Activated CD8-positive, alpha-beta T cell treated with anti-CD3 and anti-CD28 coated beads for 36 hours (primary cell): ENCODE measurements at regions not wholly inside any gene's neighbourhood (a gene's known extent, or its start where the extent isn't known, plus 50 kb on each side); places are given as distances from the start of the nearest gene placed in this dataset.

Source experiments
- ATAC-seq: fragments of 200-7000 bp; cut with Tn5 transposase; one replicate; pipeline ENCODE4 v1.10.0; 2021; ENCODE audit warnings: mild to moderate bottlenecking, moderate library complexity
- CTCF ChIA-PET: fragments of 350-600 bp; sonication (Branson Sonifier 250); formaldehyde crosslinking; loops from one replicate; lab custom pipeline; 2021; ENCODE audit warnings: antibody characterized with exemption; lab: Charles Lee
- POLR2A ChIA-PET: fragments of 350-600 bp; sonication (Branson Sonifier 250); formaldehyde crosslinking; loops from one replicate; lab custom pipeline; 2021; ENCODE audit warnings: antibody characterized with exemption; lab: Charles Lee
- DNase-seq: peaks from one replicate; pipeline ENCODE4 v3.0.0-alpha.2; 2020
- H3K27ac Mint-ChIP-seq: one replicate; pipeline ENCODE4 v1.8.0; 2021; ENCODE audit warnings: mild to moderate bottlenecking, mixed read lengths
- H3K27me3 Mint-ChIP-seq: one replicate; pipeline ENCODE4 v1.8.0; 2021; ENCODE audit warnings: mixed read lengths
- H3K36me3 Mint-ChIP-seq: one replicate; pipeline ENCODE4 v1.8.0; 2021; ENCODE audit warnings: low read depth, mixed read lengths
- H3K4me1 Mint-ChIP-seq: one replicate; pipeline ENCODE4 v1.8.0; 2021; ENCODE audit warnings: low read depth, mixed read lengths
- H3K4me3 Mint-ChIP-seq: one replicate; pipeline ENCODE4 v1.8.0; 2021; ENCODE audit warnings: mild to moderate bottlenecking, moderate library complexity, mixed read lengths
- H3K9me3 Mint-ChIP-seq: one replicate; pipeline ENCODE4 v1.8.0; 2021; ENCODE audit warnings: mixed read lengths
- CTCF ChIP-seq: fragments of 200-600 bp; IDR thresholded peaks from one replicate; pipeline ENCODE4 v1.8.0; 2022; ENCODE audit warnings: antibody characterized with exemption, mild to moderate bottlenecking
- intact Hi-C: fragments of 100-400 bp; cut with micrococcal nuclease; formaldehyde crosslinking; loops from one replicate; pipeline ENCODE4 v1.10.0; 2022

- POLR2A ChIA-PET: no interaction called here
- no peak overlapping the region for H3K4me3 Mint-ChIP-seq
- no peak overlapping the region for H3K27ac Mint-ChIP-seq
Observed at GRCh38 chr22:47793304-47794101, 1031.1 kb downstream of the TBC1D22A start.

GRCh38 chr22:47789171-47789570 is 1026.7 kb downstream of the TBC1D22A start:
- peaks cover 3% of the 10 kb centered on the region for H3K9me3 Mint-ChIP-seq
- intact Hi-C loops: no loop called here
- DNase-seq (no peak), ATAC-seq (no peak)
- no peak overlapping the region for H3K27ac Mint-ChIP-seq
- CTCF ChIA-PET: interaction anchor here (1.2 kb wide), 1 partner anchor 49 kb away, joined by 3 read pairs; no protein-coding TSS in a partner anchor
- POLR2A ChIA-PET: no interaction called here
- H3K4me3 Mint-ChIP-seq: no peak overlapping the region
- TF ChIP-seq CTCF: no peak
- peaks cover 11% of the 10 kb centered on the region for H3K27me3 Mint-ChIP-seq
- H3K36me3 Mint-ChIP-seq: no peaks in the 10 kb centered on the region
- no peaks in the 10 kb centered on the region for H3K4me1 Mint-ChIP-seq

More at GRCh38 chr22:47793304-47794101, 1031.1 kb downstream of the TBC1D22A start:
- TF ChIP-seq CTCF: no peak
- H3K36me3 Mint-ChIP-seq: no peaks in the 10 kb centered on the region
- DNase-seq (no peak), ATAC-seq (no peak)
- H3K9me3 Mint-ChIP-seq: no peaks in the 10 kb centered on the region
- H3K4me1 Mint-ChIP-seq: no peaks in the 10 kb centered on the region
- intact Hi-C loops: no loop called here
- CTCF ChIA-PET: no interaction called here
- peaks cover 5% of the 10 kb centered on the region for H3K27me3 Mint-ChIP-seq

GRCh38 chr22:47788461-47788860 is 1026.0 kb downstream of the TBC1D22A start:
- H3K27me3 Mint-ChIP-seq: peaks cover 11% of the 10 kb centered on the region
- ATAC-seq (no peak), DNase-seq (no peak)
- peaks cover 3% of the 10 kb centered on the region for H3K9me3 Mint-ChIP-seq
- POLR2A ChIA-PET: no interaction called here
- no peaks in the 10 kb centered on the region for H3K36me3 Mint-ChIP-seq
- intact Hi-C loops: no loop called here
- CTCF ChIA-PET: interaction anchor here (1.2 kb wide), 1 partner anchor 50 kb away, joined by 3 read pairs; no protein-coding TSS in a partner anchor
- no peak overlapping the region for H3K4me3 Mint-ChIP-seq
- TF ChIP-seq CTCF: no peak
- H3K27ac Mint-ChIP-seq: no peak overlapping the region
- H3K4me1 Mint-ChIP-seq: no peaks in the 10 kb centered on the region

GRCh38 chr22:47787501-47788227 is 1025.2 kb downstream of the TBC1D22A start:
- ChIA-PET POLR2A (no interaction called here), CTCF (interaction anchor here (1.2 kb wide), 1 partner anchor 50 kb away, joined by 3 read pairs; no protein-coding TSS in a partner anchor)
- H3K36me3 Mint-ChIP-seq: no peaks in the 10 kb centered on the region
- TF ChIP-seq CTCF: no peak
- intact Hi-C loops: no loop called here
- H3K4me3 Mint-ChIP-seq: no peak overlapping the region
- H3K9me3 Mint-ChIP-seq: peaks cover 3% of the 10 kb centered on the region
- peaks cover 11% of the 10 kb centered on the region for H3K27me3 Mint-ChIP-seq
- ATAC-seq: no peak
- DNase-seq: no peak
- H3K27ac Mint-ChIP-seq: no peak overlapping the region
- no peaks in the 10 kb centered on the region for H3K4me1 Mint-ChIP-seq
